ENCODE measurements at regions not wholly inside any gene's neighbourhood (a gene's known extent, or its start where the extent isn't known, plus 50 kb on each side); places are given as distances from the start of the nearest gene placed in this dataset.

GRCh38 chr2:136212426-136213378 is 94.8 kb upstream of the CXCR4 start:
- intact Hi-C loops (cut with DNase I), result no loop called here
- DNase-seq (no peak), FAIRE-seq (no peak), ATAC-seq (no peak)
- Histone ChIP-seq H3K9me3 (no peaks in the 10 kb centered on the region), H3K4me1 (peaks cover 0 to 8% (median 5%) of the 10 kb centered on the region in 3 donors), H3K27ac (no peak overlapping the region), H3K27me3 (no peaks in the 10 kb centered on the region), H3K4me3 (no peak overlapping the region), H3K36me3 (no peaks in the 10 kb centered on the region)
- no peak for TF ChIP-seq CTCF (IDR thresholded peaks at IDR 0.05)
- 56% methylated on average over 5 of the region's 5 CpGs for WGBS, 2 donors

DNA sequence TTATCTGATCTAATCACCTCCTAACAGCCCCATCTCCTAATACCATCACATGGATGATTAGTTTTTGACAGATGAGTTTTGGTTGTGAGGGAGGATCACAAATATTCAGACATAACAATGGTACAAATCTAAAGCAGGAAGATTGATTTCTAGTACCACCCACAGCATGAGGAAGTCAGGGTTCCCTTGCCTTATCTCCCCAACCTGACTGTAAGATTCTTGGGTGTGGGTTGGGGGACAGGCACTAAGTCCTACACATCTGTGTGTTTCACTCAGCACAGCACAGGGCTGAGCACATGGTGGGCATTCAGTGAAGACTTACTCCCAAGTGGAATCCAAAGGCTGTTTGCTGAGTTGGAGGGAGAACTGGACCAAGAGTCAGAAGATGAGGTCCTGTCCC is 93.8 kb upstream of the CXCR4 start:
- no peak for ATAC-seq
- intact Hi-C loops (cut with DNase I), result no loop called here
- no peaks in the 10 kb centered on the region for H3K27me3 ChIP-seq
- DNase-seq, result no peak
- H3K4me3 ChIP-seq, result no peak overlapping the region
- H3K9me3 ChIP-seq, result no peaks in the 10 kb centered on the region
- no peak for FAIRE-seq
- H3K27ac ChIP-seq, result no peak overlapping the region
- peaks cover 0 to 8% (median 5%) of the 10 kb centered on the region in 3 donors for H3K4me1 ChIP-seq
- no peak for TF ChIP-seq CTCF (IDR thresholded peaks at IDR 0.05)
- no peaks in the 10 kb centered on the region for H3K36me3 ChIP-seq

GRCh38 chr2:136210822-136211221 is 92.9 kb upstream of the CXCR4 start:
- TF ChIP-seq CTCF (IDR thresholded peaks at IDR 0.05), result no peak
- Histone ChIP-seq H3K27me3 (no peaks in the 10 kb centered on the region), H3K36me3 (no peaks in the 10 kb centered on the region), H3K27ac (no peak overlapping the region), H3K4me1 (peaks cover 0 to 8% (median 5%) of the 10 kb centered on the region in 3 donors), H3K4me3 (no peak overlapping the region), H3K9me3 (no peaks in the 10 kb centered on the region)
- DNase-seq (no peak), FAIRE-seq (no peak), ATAC-seq (no peak)
- intact Hi-C loops (cut with DNase I), result no loop called here

- Histone ChIP-seq H3K36me3 (no peaks in the 10 kb centered on the region), H3K9me3 (no peaks in the 10 kb centered on the region), H3K4me3 (no peak overlapping the region), H3K27ac (no peak overlapping the region), H3K27me3 (no peaks in the 10 kb centered on the region), H3K4me1 (peaks cover 0 to 5% (median 4%) of the 10 kb centered on the region in 3 donors)
- intact Hi-C loops (cut with DNase I), result no loop called here
- no peak for FAIRE-seq
- 87 to 91% methylated on average over 2 of the region's 2 CpGs for WGBS, 2 donors
- ATAC-seq, result no peak
- no peak for TF ChIP-seq CTCF (IDR thresholded peaks at IDR 0.05)
- no peak for DNase-seq
These were observed 92.5 kb upstream of the CXCR4 start for GRCh38 chr2:136210455-136210805.
